GM19043 (cell line): ENCODE measurements at regions not wholly inside any gene's neighbourhood (a gene's known extent, or its start where the extent isn't known, plus 50 kb on each side); places are given as distances from the start of the nearest gene placed in this dataset.
"Not testable (repeated sequence)": the region's sequence is repeated elsewhere in the genome, so short reads cannot be mapped to it uniquely, and the experiment has no call there.

Experiments
- ATAC-seq: cut with Tn5 transposase; IDR thresholded peaks from one replicate; pipeline ENCODE4 v1.9.1; 2021; ENCODE audit warnings: low read depth; ENCODE audit not compliant: unreplicated experiment

GRCh38 chr5:68116408-68116807 lies 99.1 kb upstream of the PIK3R1 start:
- no peak for ATAC-seq

GRCh38 chr5:68115584-68115983 lies 100.0 kb upstream of the PIK3R1 start:
- no peak for ATAC-seq

- ATAC-seq: no peak
Observed at GRCh38 chr5:68114378-68115040, 101.0 kb upstream of the PIK3R1 start.

GRCh38 chr5:68112658-68113057 lies 102.9 kb upstream of the PIK3R1 start:
- ATAC-seq: no peak

- ATAC-seq: no peak
Observed at GRCh38 chr5:68110894-68111293, 104.7 kb upstream of the PIK3R1 start.

- ATAC-seq: no peak
Observed at GRCh38 chr5:68110264-68110663, 105.3 kb upstream of the PIK3R1 start.

GRCh38 chr5:68104217-68104616 lies 111.3 kb upstream of the PIK3R1 start:
- not testable (repeated sequence) for ATAC-seq

- not testable (repeated sequence) for ATAC-seq
Observed at GRCh38 chr5:68103297-68103696, 112.3 kb upstream of the PIK3R1 start.

GRCh38 chr5:68099327-68099726 lies 116.2 kb upstream of the PIK3R1 start:
- no peak for ATAC-seq

GRCh38 chr5:68093455-68094159 lies 121.9 kb upstream of the PIK3R1 start:
- ATAC-seq: no peak

- no peak for ATAC-seq
Observed at GRCh38 chr5:68088302-68088701, 127.3 kb upstream of the PIK3R1 start.

- ATAC-seq: no peak
Observed at GRCh38 chr5:68087866-68088265, 127.7 kb upstream of the PIK3R1 start.

GRCh38 chr5:68086857-68087256 lies 128.7 kb upstream of the PIK3R1 start:
- ATAC-seq: no peak

- ATAC-seq: no peak
Observed at GRCh38 chr5:68086439-68086838, 129.1 kb upstream of the PIK3R1 start.

GRCh38 chr5:68084396-68084795 lies 131.2 kb upstream of the PIK3R1 start:
- ATAC-seq: no peak

- no peak for ATAC-seq
Observed at GRCh38 chr5:68080282-68081050, 135.1 kb upstream of the PIK3R1 start.

GRCh38 chr5:68077349-68077894 lies 138.1 kb upstream of the PIK3R1 start:
- ATAC-seq: no peak

GRCh38 chr5:68074633-68075032 lies 140.9 kb upstream of the PIK3R1 start:
- no peak for ATAC-seq

GRCh38 chr5:68074048-68074632 lies 141.4 kb upstream of the PIK3R1 start:
- ATAC-seq: no peak

- no peak for ATAC-seq
Observed at GRCh38 chr5:68071736-68072135, 143.8 kb upstream of the PIK3R1 start.

- no peak for ATAC-seq
Observed at GRCh38 chr5:68071282-68071632, 144.3 kb upstream of the PIK3R1 start.
